Activated gamma-delta T cell (primary cell): ENCODE measurements at regions not wholly inside any gene's neighbourhood (a gene's known extent, or its start where the extent isn't known, plus 50 kb on each side); places are given as distances from the start of the nearest gene placed in this dataset.

ENCODE experiments used
- DNase-seq: peaks from one replicate; lab custom pipeline; 2025; lab: John Stamatoyannopoulos, UW

GRCh38 chr4:125511715-125512114, 197.0 kb downstream of the FAT4 start:
- no peak for DNase-seq

DNA sequence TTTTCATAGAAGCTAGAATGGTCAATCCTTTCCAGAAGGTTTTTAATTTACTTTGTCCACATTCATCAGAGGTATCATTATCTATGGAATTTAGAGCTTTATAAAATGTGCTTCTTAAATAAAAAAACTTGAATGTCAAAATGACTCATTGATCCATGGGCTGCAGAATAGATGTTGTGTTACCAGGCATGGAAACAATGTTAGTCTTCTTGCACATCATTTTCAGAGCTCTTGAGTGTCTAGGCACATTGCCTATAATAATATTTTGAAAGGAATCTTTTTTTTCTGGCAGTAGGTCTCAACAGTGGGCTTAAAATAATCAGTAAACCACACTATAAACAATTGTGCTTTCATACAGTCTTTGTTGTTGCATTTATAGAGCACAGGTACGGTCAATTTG, 200.3 kb downstream of the FAT4 start:
- DNase-seq: no peak

- no peak for DNase-seq
Measured at GRCh38 chr4:125517831-125518230, 203.1 kb downstream of the FAT4 start.

DNA sequence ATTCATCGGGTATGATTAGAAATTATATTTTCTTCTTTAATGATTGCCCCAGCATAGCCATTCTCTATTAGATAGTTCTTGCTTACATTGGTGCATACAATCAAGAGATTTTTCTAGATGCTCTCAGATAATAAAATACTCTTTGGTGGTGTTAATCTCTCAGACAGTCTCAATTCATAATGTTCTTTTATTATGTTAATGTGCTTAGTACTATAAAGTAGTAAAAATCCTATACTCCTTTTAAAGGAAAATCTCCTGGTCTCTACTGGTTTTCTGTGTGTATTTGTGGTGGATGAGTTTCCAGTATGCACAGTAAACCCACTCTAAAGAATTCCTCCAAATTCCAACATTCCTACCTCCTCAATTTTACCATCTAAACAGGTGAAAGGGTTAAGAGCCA, 203.5 kb downstream of the FAT4 start:
- DNase-seq: no peak

DNA sequence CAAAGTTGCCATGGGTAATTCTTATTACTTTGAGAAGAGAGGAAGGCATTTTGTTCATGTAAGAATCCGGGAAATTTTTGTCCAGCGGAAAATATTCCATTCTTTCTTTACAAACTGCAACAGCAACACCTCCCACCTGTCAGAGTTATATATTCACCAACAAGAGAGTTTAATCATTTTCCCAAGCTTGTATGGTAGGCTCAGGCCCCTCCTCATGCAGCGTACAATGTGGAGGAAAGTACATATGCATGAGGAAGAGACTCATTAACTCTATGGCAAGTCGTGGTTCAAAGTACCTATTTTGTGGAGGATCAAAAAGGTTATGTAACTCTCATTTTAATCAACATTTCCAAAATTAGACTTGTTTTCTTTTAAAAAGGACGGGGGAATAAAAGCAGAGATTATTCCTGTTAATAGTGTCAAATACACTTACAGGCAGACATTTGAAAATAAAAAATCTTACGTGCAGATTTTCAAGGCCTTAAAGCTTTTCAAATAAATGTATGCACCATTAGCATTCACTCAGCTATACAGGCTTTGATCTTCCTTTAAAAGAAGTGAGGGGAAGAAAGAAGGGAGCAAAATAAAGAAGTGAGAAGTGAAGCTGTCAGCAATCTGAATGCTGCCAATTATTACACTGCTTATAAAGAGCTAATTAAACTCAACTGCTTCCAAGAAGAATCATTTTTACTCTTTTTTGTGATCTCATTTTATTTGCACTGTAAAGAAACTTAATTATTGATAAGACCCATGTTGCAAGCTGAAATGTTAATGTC, 204.8 kb downstream of the FAT4 start:
- DNase-seq: no peak

- DNase-seq: no peak
Measured at GRCh38 chr4:125520258-125520990, 205.7 kb downstream of the FAT4 start.

DNA sequence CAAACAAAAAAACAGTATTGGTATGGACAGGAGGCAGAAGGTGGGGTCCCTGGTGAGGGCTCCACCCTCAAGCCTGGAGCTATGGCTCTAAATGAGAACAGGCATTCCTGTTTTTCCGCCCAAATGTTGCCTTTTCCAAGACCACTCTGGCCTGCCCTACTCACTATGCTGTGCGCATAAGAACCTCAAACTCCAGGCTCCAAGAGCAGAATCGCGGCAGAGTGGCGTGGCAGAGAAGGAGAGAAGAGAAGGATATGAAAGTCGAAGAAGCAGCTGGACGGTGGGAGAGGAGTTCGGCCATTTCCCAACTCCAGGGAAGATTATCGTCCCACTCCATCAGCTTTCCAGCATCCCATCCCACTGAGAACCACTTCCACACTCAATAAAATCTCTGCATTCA, 207.8 kb downstream of the FAT4 start:
- no peak for DNase-seq

GRCh38 chr4:125522992-125523391, 208.2 kb downstream of the FAT4 start:
- DNase-seq: no peak

DNA sequence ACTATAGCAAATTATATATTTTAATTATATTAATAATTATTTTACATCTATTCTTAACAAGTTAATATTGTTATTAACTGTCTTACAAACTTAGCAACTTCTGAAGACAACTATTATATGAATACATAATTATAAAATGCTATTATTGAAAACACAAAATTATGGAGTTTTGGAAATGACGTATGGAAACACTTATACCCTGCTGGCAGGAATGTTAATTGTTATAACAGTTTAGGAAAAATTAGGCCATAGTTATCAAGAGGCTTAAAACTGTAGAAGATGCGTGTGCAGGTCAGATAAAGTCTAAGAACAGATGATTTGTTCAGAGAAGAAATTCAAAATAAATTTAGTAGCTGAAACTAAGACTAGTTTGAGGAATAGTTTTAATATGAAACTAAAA, 211.7 kb downstream of the FAT4 start:
- DNase-seq: no peak

DNA sequence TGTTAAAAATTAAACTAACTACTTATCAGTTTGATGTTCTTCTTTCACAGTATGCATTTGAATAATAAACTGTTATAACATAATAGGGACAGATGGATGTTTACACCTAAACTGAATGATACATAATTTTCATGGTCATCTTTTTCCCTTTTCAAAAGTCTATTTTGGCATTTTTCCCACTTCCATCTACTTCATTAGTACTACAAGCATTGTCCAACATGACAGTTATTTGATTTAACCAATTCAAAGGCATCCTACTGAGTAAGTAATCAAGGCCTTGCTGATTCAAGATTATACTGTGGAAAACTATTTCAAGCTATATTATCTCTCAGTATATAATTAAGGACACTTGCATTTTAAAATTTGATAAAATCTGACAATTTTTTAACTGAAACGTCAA, 212.9 kb downstream of the FAT4 start:
- no peak for DNase-seq

GRCh38 chr4:125529071-125529470, 214.3 kb downstream of the FAT4 start:
- DNase-seq: no peak

DNA sequence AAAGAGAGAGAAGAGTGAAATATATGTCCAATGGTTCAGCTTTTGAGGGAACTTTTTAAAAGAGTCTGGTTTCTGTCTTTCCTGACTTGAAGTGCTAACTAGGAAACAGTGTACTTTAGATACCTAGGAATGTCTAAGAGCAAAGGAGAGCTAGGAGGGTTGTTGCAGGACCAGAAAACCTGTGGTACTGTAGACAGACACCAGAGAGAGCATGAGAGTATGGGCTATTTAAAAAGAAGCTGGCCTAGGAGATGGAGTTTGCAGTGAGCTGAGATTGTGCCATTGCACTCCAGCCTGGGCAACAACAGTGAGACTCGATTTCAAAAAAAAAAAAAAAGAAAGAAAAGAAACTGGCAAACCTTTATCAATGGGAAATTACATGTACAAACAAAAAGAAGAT, 223.9 kb downstream of the FAT4 start:
- DNase-seq: no peak

DNA sequence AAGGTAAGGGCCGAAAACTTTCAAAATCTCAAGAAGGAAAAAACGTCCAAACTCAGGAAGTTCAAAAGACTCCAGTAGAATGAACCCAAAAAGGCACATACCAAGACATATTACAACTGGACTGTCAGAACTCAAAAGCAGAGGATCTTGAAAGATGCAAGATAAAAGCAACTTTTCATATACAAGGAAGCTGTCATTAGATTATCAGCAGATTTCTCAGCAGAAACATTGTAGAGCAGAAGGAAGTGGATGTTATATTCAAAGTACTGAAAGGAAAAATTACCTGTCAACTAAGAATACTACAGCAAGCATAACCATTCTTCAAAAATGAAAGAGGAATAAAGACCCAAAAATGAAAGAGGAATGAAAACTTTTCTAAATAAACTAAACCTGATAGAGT, 224.9 kb downstream of the FAT4 start:
- DNase-seq: no peak

- no peak for DNase-seq
Measured at GRCh38 chr4:125541836-125542385, 227.2 kb downstream of the FAT4 start.

DNA sequence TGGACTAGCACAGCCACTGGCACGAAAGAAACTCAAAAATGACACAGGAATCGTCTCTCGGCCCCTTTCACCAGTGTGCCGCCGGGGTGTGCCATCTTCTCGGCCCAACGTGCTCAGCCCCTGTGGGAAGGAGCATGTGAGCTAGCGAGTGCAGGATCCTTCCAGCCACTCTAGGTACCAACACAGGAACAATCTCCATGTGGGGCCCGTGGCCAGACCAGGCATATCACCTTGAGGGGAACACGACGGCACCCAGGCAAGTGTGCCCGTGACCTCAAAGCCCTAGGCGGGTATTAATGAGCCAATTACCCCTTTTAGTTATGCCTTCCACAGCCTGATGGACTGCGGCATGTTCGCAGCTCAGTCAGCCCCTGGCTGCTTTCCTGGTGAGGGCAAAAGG, 231.5 kb downstream of the FAT4 start:
- DNase-seq: no peak

DNA sequence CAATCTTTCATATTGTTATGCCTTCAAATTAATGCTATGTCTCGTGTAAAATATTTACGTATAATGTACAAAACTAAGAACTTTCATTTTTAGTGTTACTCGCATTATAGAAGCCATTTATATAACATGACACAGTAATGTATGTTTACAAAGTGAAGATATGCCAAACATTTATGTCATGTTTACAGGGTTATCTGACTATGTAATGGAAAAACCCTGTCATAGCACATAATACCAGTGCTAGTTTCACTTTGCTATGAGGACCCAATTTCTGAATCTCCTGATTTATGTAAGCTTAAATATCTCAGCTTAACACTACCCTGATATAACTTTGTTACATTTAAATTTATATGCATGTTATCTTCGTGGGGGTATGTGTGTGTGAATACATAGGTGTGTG, 233.1 kb downstream of the FAT4 start:
- no peak for DNase-seq

GRCh38 chr4:125550769-125551168, 236.0 kb downstream of the FAT4 start:
- DNase-seq: no peak

DNA sequence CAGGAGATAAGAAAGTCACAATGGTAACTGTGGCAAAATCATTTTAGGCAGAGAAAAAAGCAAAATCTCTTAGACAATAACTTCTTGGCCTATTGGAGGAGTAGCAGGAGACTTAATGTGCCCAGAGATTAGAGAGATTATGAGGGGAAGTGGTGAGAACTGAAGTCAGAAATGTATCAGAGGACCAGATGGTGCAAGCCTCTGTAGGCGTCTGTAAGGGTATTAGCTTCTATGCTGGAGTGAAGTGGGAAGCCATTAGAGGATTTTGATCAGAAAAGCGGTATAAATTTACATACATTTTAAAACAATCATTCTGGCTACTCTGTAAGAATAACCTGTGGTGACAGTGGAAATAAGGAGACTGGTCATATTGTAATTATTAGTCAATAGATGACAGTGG, 236.7 kb downstream of the FAT4 start:
- no peak for DNase-seq

GRCh38 chr4:125551967-125552366, 237.2 kb downstream of the FAT4 start:
- no peak for DNase-seq

DNA sequence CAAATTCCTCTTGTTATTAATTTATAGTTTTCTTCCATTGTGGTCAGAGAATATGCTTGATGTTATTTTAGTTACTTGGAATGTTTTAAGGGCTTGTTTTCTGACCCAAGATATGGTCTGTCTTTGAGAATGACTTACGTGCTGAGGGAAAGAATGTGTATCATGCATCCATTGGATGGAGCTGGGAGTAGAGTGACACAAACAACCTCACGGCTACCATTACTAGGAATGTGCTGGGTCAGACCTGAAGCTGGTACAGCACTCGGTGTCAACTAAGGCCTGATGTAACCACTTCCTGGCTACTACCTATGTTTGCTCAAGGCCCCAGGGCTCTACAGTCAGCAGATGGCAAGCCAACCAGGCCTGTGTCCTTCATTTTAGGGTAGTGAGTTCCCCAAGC, 257.8 kb downstream of the FAT4 start:
- DNase-seq: no peak

GRCh38 chr4:125573368-125573767, 258.6 kb downstream of the FAT4 start:
- no peak for DNase-seq

DNA sequence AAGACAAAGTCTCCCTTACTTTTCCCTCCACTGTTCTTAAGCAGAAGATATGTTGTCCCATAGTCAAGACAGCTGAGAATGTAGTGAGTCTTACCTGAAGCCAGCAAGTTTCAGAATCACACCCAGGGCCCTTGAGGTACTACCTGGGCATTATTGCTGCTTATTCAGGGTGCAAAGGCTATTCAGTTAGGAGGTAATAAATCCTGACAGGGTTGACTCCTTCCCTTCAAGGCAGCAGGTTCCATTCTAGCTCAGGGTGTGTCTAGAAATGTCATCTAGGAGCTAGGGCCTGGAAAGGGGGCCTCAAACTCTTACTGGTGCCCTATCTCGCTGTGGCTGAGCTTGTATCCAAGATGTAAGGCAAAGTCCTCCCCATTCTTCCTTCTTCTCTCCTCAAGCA, 259.0 kb downstream of the FAT4 start:
- DNase-seq: no peak

GRCh38 chr4:125582302-125582701, 267.5 kb downstream of the FAT4 start:
- no peak for DNase-seq
